Femur (tissue), 1 donor: ENCODE measurements at regions not wholly inside any gene's neighbourhood (a gene's known extent, or its start where the extent isn't known, plus 50 kb on each side); places are given as distances from the start of the nearest gene placed in this dataset.
"Not testable (repeated sequence)": the region's sequence is repeated elsewhere in the genome, so short reads cannot be mapped to it uniquely, and the experiment has no call there.

ENCODE experiments used
- DNase-seq: peaks from one replicate; pipeline ENCODE4 v3.0.0-alpha.2; 2017

GRCh38 chr7:17396692-17397091 is 98.2 kb downstream of the AHR start:
- DNase-seq = no peak

GRCh38 chr7:17401791-17402627 is 103.6 kb downstream of the AHR start:
- no peak for DNase-seq

DNA sequence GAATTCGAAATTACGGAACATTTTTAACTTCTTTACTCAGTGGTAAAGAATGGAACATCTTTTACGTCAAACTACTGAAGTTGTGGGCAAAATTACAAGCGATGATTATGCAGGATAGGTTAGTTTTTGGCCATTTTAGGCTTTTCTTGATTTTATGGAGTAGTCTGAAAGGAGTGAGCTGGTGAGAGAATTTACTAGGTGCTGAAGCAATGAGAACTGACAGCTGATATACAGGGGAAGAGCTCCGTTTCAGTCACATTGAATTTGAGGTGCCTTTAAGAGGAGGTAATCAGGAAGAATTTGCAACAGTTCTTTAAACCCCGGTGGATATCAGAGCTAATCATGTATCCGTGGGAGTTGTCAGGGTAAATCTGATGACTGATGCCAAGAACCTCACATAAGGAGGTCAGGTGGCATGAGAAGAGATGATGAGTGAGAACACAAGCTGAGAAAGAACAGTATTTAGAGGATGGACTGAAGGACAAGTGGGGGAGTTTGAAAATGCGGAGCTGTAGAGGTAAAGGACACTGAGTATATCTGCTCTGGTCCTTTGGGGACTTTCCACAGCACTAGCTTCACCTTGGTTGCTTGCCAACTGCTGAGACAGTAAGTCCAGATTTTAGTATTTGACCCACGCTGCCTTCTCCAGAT is 104.3 kb downstream of the AHR start:
- no peak for DNase-seq

- no peak for DNase-seq
Measured at GRCh38 chr7:17404006-17404405, 105.6 kb downstream of the AHR start.

DNA sequence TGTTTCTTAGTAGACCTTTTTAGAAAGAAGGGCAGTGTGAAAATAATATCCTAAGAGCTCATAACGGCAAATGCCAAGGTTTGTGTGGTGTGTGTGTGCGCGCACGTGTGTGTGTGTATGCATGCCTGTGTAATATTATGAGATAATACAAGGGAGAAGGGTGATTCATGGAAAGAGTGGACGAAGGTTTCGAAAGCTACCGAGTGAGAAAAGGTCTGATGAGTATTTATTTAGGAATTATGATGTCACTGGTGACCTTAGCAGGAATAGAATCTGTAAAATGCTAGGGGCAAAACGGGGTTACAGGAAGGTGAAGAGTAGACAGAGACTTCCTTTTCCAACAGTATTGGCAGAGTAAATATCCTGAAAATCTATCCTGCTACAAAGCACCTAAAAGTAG is 107.3 kb downstream of the AHR start:
- no peak for DNase-seq

DNA sequence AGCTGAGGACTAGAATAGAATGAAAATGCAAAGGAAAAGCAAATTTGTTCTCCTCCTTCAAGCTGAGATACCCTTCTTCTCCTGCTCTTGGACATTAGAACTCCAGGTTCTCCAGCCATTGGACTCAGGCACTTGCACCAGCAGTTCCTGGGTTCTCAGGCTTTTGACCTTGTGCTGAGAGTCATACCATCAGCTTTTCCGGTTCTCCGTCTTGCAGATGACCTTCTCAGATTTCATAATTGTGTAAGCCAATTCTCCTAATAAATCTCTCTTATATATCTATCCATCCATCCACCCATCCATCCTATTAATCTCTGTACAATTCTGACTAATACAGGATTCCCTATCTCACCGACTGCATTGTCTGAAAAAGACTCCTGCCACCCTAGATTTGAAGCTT is 108.3 kb downstream of the AHR start:
- DNase-seq = no peak

DNA sequence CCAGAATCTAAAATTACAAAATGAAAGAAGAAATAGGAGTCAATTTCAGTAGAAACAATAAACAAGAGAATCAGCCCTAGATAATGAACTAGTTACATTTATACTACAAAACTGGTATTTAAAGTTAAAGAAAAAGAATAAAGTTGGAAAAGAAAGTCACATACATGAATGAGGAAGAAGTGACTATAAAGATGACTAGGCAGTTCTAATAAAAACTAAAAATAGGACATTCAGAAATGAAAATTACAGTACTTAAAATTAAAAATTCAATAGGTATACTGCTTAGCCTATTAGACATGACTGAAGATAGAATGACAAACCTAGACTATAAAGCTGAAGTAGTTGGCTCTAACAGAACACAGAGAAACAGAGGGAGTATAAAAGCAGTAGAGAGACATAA is 108.8 kb downstream of the AHR start:
- DNase-seq = no peak

DNA sequence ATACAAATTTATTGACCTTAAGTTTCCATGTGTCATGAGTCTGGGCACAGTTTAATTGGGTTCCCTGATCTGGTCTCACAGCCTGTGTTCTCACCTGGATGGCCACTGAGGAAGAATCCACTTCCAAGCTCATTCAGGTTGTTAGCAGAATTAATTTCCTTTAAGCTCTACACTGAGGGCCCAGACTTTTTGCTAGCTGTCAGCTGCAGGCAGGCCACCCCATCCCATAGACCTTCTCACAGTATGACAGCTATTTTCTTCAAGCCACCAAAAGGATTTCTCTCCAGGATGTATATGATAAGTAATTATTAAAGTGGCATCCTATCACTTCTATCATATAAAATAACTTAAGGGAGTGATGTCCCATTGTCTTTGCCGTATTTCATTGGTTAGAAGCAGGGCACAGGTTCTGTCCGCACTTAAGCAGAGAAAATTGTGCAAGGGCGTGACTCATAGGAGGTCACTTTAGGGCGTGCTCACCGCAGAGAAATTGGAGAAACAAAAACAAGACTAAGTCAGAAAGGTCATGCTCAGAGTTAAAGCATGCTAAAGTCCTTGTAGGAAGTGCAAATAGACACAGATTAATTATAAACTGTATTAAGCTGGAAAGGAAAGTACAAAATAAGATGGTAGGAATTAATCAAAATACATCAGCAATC is 109.9 kb downstream of the AHR start:
- peak; percentile 21 for DNase-seq

DNA sequence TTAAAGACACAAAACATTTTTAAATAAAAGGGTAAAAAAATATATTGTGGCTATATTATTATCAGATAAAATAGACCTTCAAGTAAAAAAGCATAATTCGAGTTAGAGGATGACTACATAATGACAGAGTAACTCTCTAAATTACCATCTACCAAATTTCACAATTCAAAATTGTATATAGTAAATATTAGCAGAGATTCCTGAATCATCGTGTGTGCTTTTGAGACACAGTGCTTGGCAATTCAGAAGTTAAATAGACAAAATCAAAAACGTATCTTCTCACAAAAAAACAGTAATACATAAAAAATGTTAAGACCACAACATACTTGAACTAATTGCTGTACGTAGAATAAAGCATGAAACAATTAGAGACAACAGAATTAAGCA is 110.4 kb downstream of the AHR start:
- DNase-seq = no peak

- DNase-seq = no peak
Measured at GRCh38 chr7:17411922-17412321, 113.5 kb downstream of the AHR start.

DNA sequence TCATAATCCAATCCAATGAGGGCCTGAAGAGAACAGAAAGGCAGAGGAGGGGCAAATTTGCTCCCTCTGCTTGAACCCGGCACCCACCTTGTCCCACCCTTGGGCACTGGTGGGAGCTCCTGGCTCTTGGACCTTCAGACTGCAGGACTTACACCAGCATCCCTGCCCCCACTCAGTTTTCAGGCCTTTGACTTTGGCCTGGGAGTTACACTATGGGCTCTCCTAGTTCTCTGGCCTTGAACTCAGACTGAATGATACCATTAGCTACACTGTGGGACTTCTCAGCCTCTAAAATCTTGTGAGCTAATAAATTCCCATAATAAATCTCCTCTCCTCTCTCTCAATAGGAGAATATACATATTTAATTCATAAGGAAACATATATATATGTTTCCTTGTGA is 114.4 kb downstream of the AHR start:
- no peak for DNase-seq

DNA sequence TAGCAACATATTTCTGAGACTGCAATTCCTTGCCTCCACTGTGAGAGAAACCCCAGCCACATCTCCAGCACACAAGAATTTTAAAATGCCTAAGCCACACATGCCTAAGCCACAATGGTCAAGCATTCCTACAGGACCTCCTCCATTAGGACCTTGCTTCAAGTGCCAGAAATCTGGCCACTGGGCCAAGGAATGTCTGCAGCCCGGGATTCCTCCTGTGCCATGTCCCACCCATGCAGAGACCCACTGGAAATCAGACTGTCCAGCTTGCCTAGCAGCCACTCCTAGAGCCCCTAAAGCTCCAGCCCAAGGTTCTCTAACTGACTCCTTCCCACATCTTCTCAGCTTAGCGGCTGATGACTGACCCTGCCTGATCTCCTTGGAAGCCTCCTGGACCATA is 117.5 kb downstream of the AHR start:
- DNase-seq = no peak

GRCh38 chr7:17420308-17421015 is 122.0 kb downstream of the AHR start:
- not testable (repeated sequence) for DNase-seq

DNA sequence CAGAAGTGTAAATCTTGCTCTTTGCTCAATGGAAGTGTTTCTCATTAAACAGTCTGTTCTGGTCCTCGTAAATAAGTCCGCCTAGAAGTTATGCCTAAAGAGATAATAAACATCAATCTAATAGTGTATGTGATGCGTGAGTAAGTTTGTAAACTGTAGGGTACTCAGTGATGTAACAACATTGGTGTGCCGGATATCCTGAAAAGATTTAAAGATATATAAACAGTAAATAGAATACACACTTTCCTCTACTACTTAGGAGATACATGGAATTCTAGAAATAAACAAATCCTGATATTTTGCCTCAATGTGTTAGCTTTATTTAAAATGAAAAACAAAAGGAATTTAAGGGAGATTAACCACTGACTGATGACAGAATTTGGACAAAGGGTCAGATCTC is 123.5 kb downstream of the AHR start:
- DNase-seq = no peak

DNA sequence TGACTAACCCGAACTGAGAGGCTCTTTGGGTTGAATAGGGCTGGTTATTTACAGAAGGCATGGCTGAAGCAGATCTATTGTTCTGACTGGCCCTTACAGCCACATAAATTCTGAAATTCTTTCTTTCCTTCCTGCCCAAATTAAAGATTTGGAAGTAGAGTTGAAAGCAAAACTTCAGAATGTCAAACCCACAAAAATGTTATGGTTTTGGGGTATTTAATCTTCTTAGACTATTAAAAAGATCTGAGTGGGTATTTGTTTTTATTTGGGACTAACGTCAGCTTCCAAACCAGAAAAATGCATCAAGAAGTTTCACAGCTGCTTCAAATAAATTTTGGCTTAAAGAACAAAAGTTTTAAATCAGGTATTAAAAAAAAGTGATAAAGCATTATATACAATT is 124.5 kb downstream of the AHR start:
- no peak for DNase-seq

- no peak for DNase-seq
Measured at GRCh38 chr7:17427924-17428323, 129.5 kb downstream of the AHR start.

DNA sequence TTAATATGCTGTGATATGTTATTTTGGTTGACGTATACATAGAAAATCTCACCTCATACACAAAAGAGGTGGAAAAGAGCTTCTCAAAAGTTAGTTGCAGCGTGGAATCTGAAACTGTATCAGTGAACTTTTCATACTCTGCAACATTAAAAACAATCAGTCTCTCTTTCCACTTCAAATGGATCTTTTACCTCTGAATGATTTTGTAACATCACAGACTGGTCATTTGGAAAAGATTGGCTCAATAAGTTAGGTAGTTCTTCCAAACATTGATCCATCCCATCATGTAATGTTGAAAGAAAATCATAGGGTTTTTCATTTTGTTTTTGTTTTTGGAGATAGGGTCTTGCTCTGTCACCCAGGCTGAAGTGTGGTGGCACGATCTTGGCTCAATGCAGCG is 131.1 kb downstream of the AHR start:
- no peak for DNase-seq

DNA sequence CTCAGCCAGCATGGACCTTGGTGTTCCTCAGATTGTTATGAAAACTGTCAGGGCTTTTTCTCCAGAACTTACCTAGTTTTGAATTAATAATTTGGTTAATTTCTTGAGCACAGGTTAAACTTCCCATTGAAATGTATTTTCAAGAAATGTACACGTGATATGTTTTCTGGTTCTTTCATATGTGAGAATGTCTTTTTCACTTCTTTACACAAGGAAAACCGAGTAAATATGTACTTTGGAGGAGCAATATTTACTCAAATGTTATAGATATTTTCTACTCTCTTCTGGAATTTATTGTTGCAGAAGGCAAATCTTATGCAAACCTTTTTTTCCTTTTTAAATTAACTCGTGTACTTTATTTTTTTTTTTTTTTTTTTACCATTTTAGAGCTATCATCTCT is 134.3 kb downstream of the AHR start:
- DNase-seq = no peak

- DNase-seq = no peak
Measured at GRCh38 chr7:17434191-17434590, 135.7 kb downstream of the AHR start.

DNA sequence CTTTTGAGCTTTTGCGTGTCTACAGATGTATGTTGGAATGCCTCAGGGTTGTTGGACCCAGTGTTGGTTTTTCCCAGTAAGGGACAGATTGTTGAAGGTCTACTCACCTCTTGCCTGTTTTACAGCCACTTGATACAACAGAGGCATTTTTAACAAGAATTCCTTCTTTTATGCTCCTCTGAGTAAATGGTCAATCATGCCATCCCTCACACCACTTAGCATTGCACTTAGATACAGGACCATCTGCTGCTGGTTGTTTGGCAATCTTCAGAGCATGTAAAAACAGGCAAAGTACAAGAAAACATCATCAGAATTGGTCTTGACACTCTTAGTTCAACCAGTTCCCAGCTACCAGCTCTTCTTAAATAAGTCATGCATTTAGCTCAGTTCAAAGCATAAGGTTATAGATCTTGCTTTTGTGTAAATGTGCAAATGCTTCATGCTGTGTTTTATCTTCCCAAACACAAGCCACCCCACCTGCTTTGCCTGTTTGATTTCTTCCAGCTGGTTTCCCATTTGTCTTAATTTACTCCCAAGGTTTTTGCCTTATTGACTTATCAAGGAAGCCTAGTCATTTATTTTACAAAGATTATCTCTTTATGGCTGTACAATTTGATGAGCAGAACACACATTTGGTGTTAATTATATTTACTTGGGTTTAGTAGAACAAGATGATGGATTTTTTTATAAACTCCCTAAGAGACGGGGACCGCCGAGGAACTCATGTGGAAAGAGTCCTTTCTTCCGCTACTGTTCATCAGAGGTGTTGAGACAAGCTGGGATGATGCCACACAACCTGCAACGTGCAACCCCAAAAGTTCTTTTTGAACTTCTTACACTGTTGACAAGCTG is 136.6 kb downstream of the AHR start:
- DNase-seq = no peak

GRCh38 chr7:17436126-17436525 is 137.7 kb downstream of the AHR start:
- no peak for DNase-seq

DNA sequence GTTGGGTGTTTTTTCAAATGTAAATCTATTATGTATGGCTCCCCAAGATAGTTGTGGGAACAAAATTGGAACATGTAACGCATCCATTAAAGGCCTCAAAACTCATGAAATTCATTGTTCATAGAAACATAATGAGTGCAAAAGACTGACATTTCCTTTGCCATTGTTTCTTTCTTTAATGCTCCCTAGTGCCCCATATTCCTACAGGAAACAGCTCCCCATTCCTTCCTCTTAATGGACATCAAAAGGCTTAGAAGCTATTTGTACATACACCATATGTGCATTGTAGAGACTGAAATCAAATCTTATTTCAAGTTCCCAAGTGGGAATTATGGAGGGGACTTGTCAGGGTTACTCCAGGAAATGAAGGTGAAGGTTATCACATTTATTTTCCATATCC is 139.1 kb downstream of the AHR start:
- no peak for DNase-seq
